OCI-LY1 (cell line): ENCODE measurements at regions not wholly inside any gene's neighbourhood (a gene's known extent, or its start where the extent isn't known, plus 50 kb on each side); places are given as distances from the start of the nearest gene placed in this dataset.
"Not testable (repeated sequence)": the region's sequence is repeated elsewhere in the genome, so short reads cannot be mapped to it uniquely, and the experiment has no call there.

Experiments used
- H2AFZ ChIP-seq: fragments of 200-600 bp; sonication (generic), shearing (Covaris generic); 2 replicates; pipeline ENCODE4 v1.6.0; 2014; ENCODE audit warnings: antibody characterized with exemption, mild to moderate bottlenecking, low read length
- H3F3A ChIP-seq: fragments of 200-600 bp; sonication (generic), shearing (Covaris generic); 2 replicates; pipeline ENCODE4 v1.6.0; 2014; ENCODE audit warnings: mild to moderate bottlenecking, antibody characterized with exemption, low read length, moderate library complexity; ENCODE audit not compliant: insufficient read depth
- H3K27ac ChIP-seq: fragments of 200-600 bp; sonication (generic); 2 replicates; pipeline ENCODE4 v1.5.1; 2014; ENCODE audit warnings: low read length, mixed run types, mild to moderate bottlenecking, low read depth; ENCODE audit not compliant: poor library complexity, severe bottlenecking
- H3K27me3 ChIP-seq: fragments of 200-600 bp; sonication (generic); 2 replicates; pipeline ENCODE4 v1.6.0; 2014; ENCODE audit warnings: antibody characterized with exemption, mild to moderate bottlenecking, low read length, moderate library complexity; ENCODE audit not compliant: insufficient read depth
- H3K36me3 ChIP-seq: fragments of 200-600 bp; sonication (generic); 2 replicates; pipeline ENCODE4 v1.6.1; 2014; ENCODE audit warnings: mild to moderate bottlenecking, antibody characterized with exemption, low read length, moderate library complexity, mixed read lengths; ENCODE audit not compliant: insufficient read depth
- H3K4me1 ChIP-seq: fragments of 200-600 bp; sonication (generic); 2 replicates; pipeline ENCODE4 v1.5.1; 2014; ENCODE audit warnings: mild to moderate bottlenecking, low read length, moderate library complexity; ENCODE audit not compliant: insufficient read depth, severe bottlenecking
- H3K4me2 ChIP-seq: fragments of 200-600 bp; sonication (generic), shearing (Covaris generic); 2 replicates; pipeline ENCODE4 v1.6.1; 2014; ENCODE audit warnings: low read length
- H3K4me3 ChIP-seq: fragments of 200-600 bp; sonication (generic); 2 replicates; pipeline ENCODE4 v1.5.1; 2014; ENCODE audit warnings: low read length, low read depth, mild to moderate bottlenecking, mixed read lengths; ENCODE audit not compliant: poor library complexity, severe bottlenecking
- H3K79me2 ChIP-seq: fragments of 200-600 bp; shearing (Covaris generic); 2 replicates; pipeline ENCODE4 v1.6.1; 2016; ENCODE audit warnings: mixed run types, low read length, mixed read lengths; ENCODE audit not compliant: insufficient read depth
- H3K9ac ChIP-seq: fragments of 200-600 bp; sonication (generic), shearing (Covaris generic); 2 replicates; pipeline ENCODE4 v1.6.1; 2014; ENCODE audit warnings: mild to moderate bottlenecking, low read length, mixed read lengths
- H3K9me2 ChIP-seq: fragments of 200-600 bp; sonication (generic), shearing (Covaris generic); 2 replicates; pipeline ENCODE4 v1.6.1; 2014; ENCODE audit warnings: low read depth, mild to moderate bottlenecking, low read length, mixed read lengths
- H3K9me3 ChIP-seq: fragments of 200-600 bp; shearing (Covaris generic); 2 replicates; pipeline ENCODE4 v1.6.1; 2014; ENCODE audit warnings: low read length, mixed read lengths
- H4K20me1 ChIP-seq: fragments of 200-600 bp; sonication (generic), shearing (Covaris generic); 2 replicates; pipeline ENCODE4 v1.6.0; 2016; ENCODE audit warnings: mild to moderate bottlenecking, low read length; ENCODE audit not compliant: insufficient read depth
- TF ChIP-seq, protein P1 (sequence below): fragments of 200-600 bp; sonication (generic), shearing (Covaris generic); IDR thresholded peaks from 2 replicates; pipeline ENCODE4 v1.5.1; 2017; ENCODE audit warnings: mild to moderate bottlenecking, antibody characterized with exemption, low read length, moderate library complexity, mixed read lengths

DNA sequence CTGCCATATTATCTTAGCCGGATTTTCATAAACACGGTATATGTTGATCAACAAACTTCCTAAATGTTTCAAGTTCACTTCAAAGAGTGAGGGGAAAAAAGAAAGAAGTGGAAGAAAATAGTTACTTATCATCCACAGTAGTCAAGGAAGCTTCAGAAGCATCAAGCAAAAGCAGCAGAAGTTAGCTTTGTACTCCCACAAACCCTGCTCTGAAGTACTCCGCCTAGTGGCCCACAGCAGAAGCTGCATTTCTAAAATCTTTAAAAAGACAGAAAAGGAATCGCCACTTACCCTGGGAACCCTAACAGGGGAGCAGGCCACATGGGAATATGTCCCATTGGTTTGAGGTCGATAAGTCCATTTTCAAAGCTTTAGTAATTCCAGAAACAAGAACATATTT lies 158.1 kb downstream of the FOXD4L6 start:
- H3K9me3 ChIP-seq, H3K36me3 ChIP-seq, H3K9ac ChIP-seq, H2AFZ ChIP-seq, H3K4me1 ChIP-seq, H3K27ac ChIP-seq, H4K20me1 ChIP-seq, H3K4me3 ChIP-seq, H3K79me2 ChIP-seq, H3K4me2 ChIP-seq, H3K27me3 ChIP-seq, H3K9me2 ChIP-seq, H3F3A ChIP-seq: not testable (repeated sequence)
- TF ChIP-seq, protein P1, sequence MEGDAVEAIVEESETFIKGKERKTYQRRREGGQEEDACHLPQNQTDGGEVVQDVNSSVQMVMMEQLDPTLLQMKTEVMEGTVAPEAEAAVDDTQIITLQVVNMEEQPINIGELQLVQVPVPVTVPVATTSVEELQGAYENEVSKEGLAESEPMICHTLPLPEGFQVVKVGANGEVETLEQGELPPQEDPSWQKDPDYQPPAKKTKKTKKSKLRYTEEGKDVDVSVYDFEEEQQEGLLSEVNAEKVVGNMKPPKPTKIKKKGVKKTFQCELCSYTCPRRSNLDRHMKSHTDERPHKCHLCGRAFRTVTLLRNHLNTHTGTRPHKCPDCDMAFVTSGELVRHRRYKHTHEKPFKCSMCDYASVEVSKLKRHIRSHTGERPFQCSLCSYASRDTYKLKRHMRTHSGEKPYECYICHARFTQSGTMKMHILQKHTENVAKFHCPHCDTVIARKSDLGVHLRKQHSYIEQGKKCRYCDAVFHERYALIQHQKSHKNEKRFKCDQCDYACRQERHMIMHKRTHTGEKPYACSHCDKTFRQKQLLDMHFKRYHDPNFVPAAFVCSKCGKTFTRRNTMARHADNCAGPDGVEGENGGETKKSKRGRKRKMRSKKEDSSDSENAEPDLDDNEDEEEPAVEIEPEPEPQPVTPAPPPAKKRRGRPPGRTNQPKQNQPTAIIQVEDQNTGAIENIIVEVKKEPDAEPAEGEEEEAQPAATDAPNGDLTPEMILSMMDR, result peak; percentile 34; the same call in 1 of the 2 replicates

GRCh38 chr9:40962461-40962860 lies 166.0 kb downstream of the FOXD4L6 start:
- not testable (repeated sequence) for H3K9me2 ChIP-seq, H3K27ac ChIP-seq, H3K36me3 ChIP-seq, H3K9me3 ChIP-seq, H3K9ac ChIP-seq, H3K4me2 ChIP-seq, H2AFZ ChIP-seq, H3F3A ChIP-seq, H3K4me1 ChIP-seq, H3K4me3 ChIP-seq, H4K20me1 ChIP-seq, H3K79me2 ChIP-seq, H3K27me3 ChIP-seq

DNA sequence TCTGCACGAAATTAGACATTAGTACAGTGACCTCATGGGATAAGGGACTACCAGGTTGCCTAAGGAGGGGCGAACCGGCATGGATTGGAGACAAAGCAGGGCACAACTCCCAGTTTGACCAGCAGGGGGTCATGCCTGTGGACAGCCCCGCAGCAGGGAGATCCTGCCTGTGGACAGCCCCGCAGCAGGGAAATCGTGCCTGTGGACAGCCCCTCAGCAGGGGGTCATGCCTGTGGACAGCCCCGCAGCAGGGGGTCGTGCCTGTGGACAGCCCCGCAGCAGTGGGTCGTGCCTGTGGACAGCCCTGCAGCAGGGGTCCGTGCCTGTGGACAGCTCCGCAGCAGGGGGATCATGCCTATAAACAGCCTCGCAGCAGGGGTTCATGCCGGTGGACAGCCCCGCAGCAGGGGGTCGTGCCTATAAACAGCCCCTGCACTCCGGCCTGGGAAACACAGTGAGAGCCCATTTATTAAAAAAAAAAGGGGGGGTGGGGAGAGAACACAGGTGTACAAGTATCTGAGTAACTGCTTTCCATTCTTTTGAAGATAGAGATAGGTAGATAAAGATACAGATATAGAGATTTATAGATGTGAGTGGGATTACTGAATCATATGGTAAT lies 176.5 kb downstream of the FOXD4L6 start:
- not testable (repeated sequence) for H3K4me1 ChIP-seq, H3K4me3 ChIP-seq, H3K36me3 ChIP-seq, H3K9me3 ChIP-seq, H4K20me1 ChIP-seq, H3K4me2 ChIP-seq, H3K9me2 ChIP-seq, H3K9ac ChIP-seq, H3K27me3 ChIP-seq, H3K27ac ChIP-seq, H3F3A ChIP-seq, H3K79me2 ChIP-seq, H2AFZ ChIP-seq
- TF ChIP-seq, protein P1, result peak; percentile 32

GRCh38 chr9:40946228-40946627 lies 182.3 kb downstream of the FOXD4L6 start:
- not testable (repeated sequence) for H3K4me3 ChIP-seq, H3K4me1 ChIP-seq, H3K27me3 ChIP-seq, H3K36me3 ChIP-seq, H3K79me2 ChIP-seq, H3K27ac ChIP-seq, H3F3A ChIP-seq, H4K20me1 ChIP-seq, H3K9me3 ChIP-seq, H3K4me2 ChIP-seq, H3K9me2 ChIP-seq, H2AFZ ChIP-seq, H3K9ac ChIP-seq

- not testable (repeated sequence) for H3K9me3 ChIP-seq, H3K4me2 ChIP-seq, H3K9ac ChIP-seq, H2AFZ ChIP-seq, H3K27ac ChIP-seq, H3K27me3 ChIP-seq, H3K79me2 ChIP-seq, H3K9me2 ChIP-seq, H3K4me1 ChIP-seq, H3K4me3 ChIP-seq, H3K36me3 ChIP-seq, H3F3A ChIP-seq, H4K20me1 ChIP-seq
These were observed 185.8 kb downstream of the FOXD4L6 start for GRCh38 chr9:40942730-40943129.

DNA sequence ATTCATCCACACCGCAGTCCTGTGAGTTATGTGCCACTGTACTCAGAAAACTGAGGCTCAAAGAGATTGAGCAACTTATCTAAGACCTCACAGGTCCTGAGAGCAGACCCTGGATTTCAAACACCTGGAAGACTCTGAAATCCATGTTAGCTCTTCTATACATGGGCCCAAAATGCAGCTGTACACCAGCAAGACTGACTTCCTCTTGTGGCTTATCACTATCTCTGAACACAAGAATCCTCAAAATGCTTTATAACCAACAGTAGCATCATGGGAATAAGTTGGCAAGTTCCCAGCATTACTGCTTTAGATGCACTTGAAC lies 188.6 kb downstream of the FOXD4L6 start:
- H3K4me1 ChIP-seq, H3K27ac ChIP-seq, H3K4me3 ChIP-seq, H3K4me2 ChIP-seq, H2AFZ ChIP-seq, H3K9me3 ChIP-seq, H3K9ac ChIP-seq, H3F3A ChIP-seq, H3K36me3 ChIP-seq, H3K79me2 ChIP-seq, H3K27me3 ChIP-seq, H3K9me2 ChIP-seq, H4K20me1 ChIP-seq: not testable (repeated sequence)
